ACHN (cell line): ENCODE measurements at regions not wholly inside any gene's neighbourhood (a gene's known extent, or its start where the extent isn't known, plus 50 kb on each side); places are given as distances from the start of the nearest gene placed in this dataset.

Experiments used
- DNase-seq: peaks from one replicate; pipeline ENCODE4 v3.0.0-alpha.2; 2015
- in situ Hi-C: cut with HindIII; loops from 2 replicates; pipeline ENCODE4 v1.10.0; 2017; ENCODE audit warnings: low sequenced_read_pairs, low pct_ligation_motif_present, low pct_unique_long_range_greater_than_20kb

DNA sequence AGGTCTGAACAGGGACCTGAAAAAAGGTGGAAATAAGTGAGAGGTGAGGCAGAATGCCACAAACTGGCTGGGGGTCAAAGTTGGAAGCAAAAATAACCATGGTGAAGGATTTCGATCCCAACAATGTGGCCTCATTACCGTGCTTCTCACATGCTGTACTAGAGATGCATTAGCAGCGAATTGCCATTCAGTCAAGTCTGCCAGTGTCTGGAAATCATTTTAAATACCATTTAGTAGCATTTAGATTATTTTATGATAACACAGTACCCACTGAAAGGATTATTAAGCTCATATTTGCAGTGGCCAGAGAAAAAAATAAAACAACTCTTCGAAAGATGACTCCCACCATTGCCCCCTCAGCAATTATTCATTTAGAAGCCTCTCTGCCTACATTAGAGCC lies 294.6 kb upstream of the SLC24A2 start:
- no peak for DNase-seq
- in situ Hi-C loops = no loop called here

DNA sequence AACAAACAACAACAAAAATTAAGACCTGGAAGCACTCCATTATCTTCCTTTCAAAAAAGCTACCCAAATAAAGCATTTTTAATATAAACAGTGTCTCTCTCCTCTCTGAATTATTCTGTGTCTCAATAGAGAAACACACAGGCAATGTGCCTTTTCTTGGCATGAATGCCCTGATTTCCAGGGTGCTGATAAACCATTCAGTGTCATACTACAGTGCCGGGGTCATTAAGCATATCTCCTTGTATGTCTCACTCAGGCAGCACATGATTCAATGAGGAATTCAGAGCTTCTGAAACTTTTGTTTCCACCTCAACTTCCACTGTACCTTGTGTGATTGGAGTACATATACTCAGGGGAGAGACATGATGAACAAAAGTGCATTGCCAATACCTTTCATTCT lies 294.0 kb upstream of the SLC24A2 start:
- in situ Hi-C loops = no loop called here

DNA sequence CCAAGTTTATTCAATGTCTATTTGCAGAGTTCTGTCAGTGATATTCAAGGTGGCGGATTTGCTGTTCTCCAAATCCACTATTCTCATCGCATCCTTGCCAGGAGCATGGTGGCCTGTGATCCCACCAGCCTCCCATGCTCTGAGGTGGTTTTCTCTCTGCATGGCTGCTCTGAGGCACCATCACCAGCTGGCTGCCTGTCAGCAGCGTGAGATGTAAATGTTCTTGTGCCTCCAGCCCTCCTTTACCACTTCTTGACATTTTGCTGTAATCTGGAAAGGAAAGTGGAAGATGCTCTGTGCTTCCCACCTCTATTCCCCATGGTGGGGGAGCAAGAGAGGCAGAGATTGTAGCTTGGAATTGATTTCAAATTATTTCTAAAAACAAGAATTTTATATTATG lies 293.6 kb upstream of the SLC24A2 start:
- no peak for DNase-seq
- in situ Hi-C loops = no loop called here

More for the DNA sequence above, 294.0 kb upstream of the SLC24A2 start:
- DNase-seq = no peak

DNA sequence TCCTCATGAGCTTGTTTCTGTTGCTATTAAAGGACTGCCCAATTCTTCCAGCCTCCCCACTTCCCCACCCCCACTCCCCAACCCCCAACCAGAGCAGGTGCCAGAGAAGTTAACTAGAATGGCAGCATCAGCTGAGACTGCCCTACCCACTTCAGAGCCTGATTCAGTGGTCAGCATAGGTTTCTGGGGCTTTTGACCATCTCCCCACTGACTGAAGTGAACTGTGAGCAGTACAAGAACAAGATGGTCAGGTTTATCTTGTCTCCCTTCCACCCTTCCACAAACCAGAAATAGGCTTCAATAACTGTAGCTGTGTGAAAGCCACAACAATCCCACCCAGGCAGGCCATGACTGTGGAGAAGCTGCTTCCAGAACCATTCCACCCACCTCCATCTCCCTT lies 289.4 kb upstream of the SLC24A2 start:
- in situ Hi-C loops = no loop called here

DNA sequence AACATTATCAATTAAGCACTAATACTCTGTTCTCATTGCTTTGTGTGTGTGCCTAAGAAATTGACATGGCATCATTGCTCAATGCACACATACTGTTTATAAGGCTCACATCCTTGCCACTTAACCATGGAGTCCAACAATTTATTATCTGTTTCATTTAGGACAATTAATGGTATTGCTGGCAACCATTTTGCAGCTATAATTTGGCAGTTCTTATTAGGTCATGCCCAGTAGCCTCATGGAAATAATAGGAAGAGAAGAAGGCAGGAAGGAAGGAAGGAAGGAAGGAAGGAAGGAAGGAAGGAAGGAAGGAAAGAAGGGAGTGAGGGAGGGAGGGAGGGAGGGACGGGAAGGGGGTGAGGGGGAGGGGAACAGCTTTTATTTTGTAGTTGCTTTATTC lies 285.5 kb upstream of the SLC24A2 start:
- DNase-seq = no peak
- in situ Hi-C loops = no loop called here

More for the DNA sequence above, 289.4 kb upstream of the SLC24A2 start:
- no peak for DNase-seq

DNA sequence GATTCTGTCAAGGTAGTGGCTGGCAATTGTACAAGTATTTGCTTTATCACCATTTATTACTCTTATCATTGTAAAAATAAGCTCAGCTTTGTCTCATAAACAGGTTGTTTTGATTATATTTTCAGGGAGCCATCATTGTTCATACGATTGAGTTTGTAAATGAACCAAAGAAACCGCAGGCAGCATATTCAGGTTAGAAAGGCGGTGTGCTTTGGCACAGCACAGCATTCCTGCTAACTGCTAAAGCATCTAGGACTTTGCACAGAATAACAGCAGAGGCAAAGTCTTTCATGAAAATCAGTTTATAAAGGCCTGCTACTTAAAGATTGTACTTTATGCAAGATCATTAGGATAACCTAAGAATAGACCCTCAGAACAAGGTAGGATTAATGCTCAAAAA lies 281.5 kb upstream of the SLC24A2 start:
- in situ Hi-C loops = no loop called here
- no peak for DNase-seq

DNA sequence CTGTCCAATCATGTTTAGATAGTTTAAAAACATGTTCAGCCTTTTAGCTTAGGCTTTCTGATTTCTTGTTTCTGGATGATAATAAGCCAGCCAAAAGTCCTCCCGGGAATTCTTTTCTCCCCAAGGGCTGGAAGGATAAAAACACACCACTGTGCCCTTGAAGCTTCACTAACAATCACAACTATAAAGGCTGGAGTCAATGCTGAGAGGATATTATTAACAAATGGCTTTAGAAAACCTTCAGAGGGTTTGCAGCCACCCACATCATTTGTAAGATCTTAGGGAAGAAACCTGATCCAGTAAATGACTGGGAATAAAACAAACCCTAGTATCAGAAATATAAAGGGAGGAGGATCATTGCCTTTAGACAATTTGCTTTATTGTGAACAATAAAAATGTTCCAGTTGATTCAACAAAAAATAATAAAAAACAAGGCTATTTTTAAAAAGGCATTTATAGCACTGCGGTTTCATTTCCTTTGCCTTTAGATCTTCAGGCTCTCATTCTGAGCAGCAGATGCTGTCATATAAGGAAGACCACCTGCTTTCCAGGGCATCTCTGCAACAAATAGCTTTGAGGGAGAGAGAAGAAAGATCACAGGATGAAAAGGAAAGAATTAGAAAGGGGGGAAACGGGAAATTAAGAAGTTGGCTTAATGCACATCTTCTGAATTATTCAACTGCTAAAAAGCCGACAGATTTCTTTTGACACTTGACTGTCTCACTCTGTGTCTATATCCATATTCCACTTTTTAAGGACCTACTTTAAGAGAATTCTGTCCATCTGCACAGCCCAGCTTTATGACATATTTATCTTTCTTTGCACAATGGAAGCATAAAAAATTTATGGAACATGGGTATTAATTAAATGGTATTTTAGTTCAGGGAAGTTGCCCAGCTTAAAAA lies 277.2 kb upstream of the SLC24A2 start:
- DNase-seq = no peak

DNA sequence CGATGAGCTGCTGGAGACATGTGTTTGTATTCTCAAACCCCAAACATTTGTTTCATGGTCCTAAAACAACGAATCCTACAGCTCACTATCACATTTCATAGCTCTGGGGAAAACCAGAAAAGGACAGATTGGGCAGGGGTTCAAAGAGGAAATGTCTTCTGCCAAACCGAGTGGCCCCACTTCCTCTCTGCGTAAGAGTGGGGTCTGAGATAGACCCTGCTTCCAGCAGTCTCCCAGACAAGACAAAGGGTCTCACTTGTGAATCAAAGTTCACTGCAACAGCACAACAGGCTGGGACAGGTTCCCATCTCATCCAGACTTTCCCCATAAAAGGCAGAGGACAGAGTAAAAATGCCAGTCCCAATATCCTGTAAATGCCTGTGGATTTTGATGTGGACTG lies 276.2 kb upstream of the SLC24A2 start:
- no peak for DNase-seq
- in situ Hi-C loops = no loop called here

More for the DNA sequence above, 277.2 kb upstream of the SLC24A2 start:
- in situ Hi-C loops = no loop called here

DNA sequence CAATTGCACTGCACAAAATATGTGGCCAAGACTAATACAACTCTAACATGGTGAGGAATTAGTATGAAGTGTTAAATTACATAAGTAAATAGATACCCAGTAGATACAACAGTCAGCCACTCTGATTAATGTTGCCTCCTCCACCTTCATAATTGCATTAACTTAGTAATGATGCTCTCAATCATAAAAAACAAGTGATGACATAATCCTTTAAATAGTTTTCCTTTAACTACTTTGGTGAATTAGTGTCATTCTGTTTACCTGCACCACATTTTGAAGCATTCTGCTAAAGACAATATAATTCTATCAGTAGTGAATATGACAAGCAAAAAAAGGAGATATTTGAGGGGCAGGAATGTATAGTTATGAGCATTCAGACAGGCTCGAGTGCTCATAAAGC lies 265.9 kb upstream of the SLC24A2 start:
- no peak for DNase-seq
- in situ Hi-C loops = no loop called here

DNA sequence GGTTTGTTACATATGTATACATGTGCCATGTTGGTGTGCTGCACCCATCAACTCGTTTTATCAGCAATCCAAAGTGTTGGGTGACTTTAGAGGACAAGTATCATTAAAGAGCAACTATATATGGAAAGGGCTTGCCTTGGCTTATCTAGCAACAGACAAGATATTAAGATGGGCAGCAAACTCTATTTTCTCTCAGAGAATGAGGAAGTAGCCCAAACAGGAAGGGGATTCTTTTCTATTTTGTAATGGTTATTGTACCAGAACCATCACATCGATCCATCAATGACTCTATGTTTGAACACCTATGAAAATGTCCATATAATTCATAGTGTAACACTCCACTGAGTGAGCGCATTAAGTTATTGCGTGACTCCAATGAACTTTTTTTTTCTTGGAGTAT lies 260.1 kb upstream of the SLC24A2 start:
- no peak for DNase-seq
- in situ Hi-C loops = no loop called here

DNA sequence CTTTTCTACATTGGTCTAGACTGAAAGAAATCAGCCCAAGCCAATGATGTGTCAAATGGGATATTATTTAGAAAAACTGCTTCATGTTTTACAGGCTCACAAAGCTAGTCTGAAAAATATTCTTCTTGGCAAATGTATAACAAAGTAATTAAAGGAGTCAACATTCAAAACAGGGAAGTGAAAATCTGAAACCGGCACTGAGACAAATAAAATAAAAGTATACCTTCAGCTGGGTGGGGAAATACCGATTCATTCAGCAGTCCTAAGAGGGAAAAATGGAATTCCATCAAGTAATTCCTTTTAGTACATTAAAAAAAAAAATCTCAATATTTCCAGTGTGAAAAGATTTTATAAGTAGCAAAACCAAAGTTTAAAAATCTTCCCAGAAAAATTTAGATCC lies 259.6 kb upstream of the SLC24A2 start:
- DNase-seq = no peak
- in situ Hi-C loops = no loop called here

DNA sequence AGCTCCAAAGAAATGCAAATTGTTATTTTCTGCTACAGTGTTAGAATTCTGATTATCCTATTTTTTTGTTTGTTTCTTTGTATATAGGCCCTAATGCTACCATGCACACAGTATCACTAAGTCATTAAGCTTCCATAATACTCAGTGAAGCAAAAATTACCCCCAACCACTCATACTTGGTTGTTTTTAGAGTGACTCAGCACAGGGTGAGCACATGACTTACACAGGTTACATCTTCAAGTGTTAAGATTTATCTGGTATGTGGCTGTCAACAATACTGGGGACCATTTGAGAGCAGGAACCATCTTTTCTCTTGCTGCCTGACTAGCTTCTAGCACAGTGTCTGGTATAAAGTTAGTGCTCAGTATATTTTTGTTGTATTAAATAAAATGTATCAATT lies 255.8 kb upstream of the SLC24A2 start:
- peak; percentile 42 for DNase-seq
- in situ Hi-C loops = no loop called here

DNA sequence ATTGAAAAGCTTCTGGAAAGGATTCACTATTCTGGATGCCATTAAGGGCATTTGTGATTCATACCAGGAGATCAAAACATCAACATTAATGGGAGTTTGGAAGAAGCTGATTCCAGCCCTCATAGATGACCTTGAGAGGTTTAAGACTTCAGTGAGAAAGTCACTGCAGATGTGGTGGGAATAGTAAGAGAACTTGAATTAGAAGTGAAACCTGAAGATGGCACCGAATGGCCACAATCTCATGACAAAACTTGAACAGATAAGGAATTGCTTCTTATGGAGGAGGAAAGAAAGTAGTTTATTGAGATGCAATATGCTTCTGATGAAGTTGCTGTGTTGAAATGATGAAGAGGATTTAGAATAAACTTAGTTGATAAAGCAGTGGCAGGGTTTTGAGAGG lies 254.6 kb upstream of the SLC24A2 start:
- no peak for DNase-seq
- in situ Hi-C loops = no loop called here

DNA sequence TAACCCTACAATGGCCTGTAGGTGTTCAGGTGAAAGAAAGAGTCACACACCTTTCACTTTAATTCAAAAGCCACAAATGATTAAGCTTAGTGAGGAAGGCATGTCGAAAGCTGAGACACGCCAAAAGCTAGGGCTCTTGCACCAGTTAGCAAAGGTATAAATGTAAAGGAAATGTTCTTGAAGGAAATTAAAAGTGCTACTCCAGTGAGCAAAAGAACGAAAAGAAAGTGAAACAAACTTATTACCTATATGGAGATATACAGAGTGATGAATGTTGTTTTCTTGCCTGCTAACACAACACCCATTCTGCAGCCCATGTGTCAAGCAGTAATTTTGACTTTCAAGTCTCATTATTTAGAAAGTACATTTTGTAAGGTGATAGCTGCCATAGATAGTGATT lies 254.2 kb upstream of the SLC24A2 start:
- no peak for DNase-seq
- in situ Hi-C loops = no loop called here

DNA sequence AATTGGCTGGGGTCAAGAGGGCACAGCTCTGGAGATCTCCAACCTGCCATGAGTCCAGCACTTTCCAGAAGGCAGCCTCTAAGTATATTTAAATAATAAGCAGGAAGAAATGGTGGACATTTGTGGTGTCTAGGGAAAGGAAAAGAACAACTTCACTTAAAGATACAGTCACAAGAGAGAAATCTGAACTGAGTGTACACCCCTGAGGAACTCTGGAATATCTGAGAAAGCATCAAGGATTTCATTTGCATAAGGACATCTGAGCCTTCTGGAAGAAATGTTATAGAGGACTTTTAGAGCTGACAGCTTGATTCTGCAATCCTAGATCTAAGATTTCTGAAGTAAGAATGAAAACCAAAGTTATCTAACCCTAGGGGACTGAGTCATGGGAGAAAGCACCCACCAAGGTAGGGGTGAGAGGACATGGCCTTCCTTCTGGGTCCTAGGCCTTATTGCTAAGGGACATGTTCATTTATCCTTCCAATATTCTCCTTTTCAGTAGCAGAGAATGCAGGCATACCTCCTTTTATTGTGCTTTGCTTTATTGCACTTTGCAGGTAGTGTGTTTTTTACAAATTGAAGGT lies 253.4 kb upstream of the SLC24A2 start:
- in situ Hi-C loops = no loop called here

DNA sequence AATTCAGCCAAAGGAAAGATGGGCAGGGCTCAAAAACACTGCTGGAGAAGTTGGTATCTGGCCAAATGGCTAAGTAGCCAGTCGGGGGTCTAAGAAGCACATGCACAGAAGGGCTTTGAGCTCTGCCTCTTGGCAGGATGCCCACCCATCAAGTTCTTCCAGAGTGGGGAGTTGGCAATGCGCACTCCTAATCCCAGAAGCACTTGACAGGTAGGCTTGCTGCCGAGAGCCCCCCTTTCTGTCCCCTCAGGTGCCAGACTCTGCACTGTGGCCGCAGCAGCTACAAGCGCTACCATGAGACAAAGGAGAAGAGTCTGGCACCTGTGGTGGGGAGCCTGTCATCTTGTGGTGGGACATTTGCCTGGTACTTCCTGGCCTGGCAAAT lies 252.9 kb upstream of the SLC24A2 start:
- in situ Hi-C loops = no loop called here
- no peak for DNase-seq

More for the DNA sequence above, 253.4 kb upstream of the SLC24A2 start:
- DNase-seq = no peak

DNA sequence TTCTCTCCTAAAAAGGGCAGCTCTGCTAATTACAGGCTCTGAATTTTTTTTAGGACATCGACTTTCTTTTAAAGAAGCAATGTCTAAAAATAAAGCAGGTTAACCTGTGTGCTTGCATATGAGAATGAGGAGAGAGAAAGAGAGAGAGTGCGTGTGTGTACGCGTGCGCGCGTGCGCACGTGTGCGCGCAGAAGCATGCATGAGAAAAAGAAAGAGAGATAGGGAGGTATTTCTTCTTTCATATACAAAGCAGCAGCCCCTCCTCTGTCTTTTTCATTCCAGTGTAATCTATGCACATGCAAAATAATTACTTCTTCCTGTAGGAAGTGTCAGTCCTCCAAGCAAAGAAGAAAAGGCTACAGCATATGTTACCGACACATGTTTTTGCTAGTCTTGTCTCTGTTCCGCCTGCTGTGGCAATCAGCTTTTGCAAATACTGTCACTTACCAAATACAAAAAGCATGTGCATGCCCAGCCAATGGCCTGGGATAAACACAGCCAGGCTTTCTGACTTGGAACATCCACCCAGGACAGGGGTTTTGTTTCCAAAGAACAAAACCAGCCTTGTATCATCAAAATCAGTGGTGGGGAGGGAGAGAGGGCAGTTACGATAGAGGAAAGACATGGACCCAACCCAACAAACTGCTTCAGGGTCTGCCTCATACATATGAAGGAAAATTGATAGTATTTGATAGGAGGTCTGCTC lies 252.3 kb upstream of the SLC24A2 start:
- no peak for DNase-seq
- in situ Hi-C loops = no loop called here

DNA sequence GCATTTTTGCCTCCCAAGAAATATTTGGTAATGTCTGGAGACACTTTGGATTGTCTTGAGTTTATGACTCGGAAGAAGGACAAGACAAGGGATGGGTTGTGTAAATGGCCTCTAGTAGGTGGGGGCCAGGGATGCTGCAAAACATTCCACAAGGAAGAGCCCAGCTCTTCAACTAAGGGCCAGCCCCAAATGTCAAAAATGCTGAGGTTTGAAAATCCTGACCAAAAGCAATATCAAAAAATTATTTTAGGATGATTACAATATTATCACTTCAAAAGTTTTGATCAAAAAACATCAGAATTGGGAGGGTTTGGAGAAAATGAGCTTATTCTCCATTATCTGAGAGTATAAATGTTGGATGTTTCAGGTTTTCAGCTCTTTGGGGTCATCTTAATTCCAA lies 248.9 kb upstream of the SLC24A2 start:
- in situ Hi-C loops = no loop called here
- DNase-seq = no peak

DNA sequence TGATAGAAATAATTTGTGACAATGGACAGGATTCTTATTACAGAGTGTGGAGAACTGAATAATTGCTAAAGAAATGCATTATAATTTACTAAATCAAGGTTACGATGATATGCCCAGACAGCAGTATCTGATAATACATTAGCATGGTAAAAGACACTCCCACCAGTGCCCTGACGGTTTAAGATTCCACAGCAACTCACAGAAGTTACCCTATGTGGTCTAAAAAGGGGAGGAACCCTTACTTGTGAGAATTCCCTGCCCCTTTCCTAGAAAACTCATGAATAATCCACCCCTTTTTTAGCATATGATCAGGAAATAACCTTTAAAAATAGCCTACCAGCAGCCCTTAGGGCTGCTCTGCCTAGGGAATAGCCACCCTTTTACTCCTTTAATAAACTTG lies 244.7 kb upstream of the SLC24A2 start:
- no peak for DNase-seq
- in situ Hi-C loops = no loop called here
